ENCODE measurements at regions not wholly inside any gene's neighbourhood (a gene's known extent, or its start where the extent isn't known, plus 50 kb on each side); places are given as distances from the start of the nearest gene placed in this dataset.

DNA sequence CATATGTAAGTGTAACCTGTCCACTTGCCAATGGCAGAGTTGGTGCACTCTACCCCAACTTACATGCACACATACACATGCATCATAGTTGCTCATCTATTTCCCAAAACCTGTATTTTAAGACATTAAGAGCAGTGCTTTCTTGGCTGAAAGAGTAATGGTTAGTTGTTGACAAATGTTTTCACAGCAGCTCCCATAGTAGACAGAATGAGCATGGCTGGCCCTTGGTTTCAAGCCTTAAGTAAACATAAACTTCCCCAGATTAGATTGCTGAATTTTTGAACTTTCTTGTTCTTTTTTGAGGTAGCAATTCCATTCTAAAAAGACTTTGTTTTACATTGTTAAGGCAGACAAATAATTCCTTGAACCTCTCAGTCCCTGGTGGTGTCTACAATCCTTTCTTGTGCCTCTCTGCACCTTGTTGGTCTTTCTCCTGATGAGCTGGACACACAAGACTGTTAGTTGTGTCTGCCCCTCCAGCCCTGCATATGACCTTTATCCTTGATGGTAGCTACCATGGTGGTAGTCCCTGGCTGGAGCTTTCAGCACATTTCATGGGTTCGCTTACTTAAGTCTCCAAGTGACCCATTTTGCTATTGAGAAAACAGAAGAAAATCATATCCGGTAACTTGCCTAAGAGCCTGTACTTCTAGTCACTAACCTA is 580.1 kb upstream of the ID2 start:
- CTCF ChIA-PET (ENCODE audit: low intra/inter-chr PET ratio) = no interaction called here
- H3K27ac ChIP-seq (ENCODE audit: extremely low read depth, low read depth, low read length) = no peak overlapping the region
- H3K36me3 ChIP-seq (ENCODE audit: control insufficient read depth, insufficient read depth, low read length) = no peaks in the 10 kb centered on the region
- no TSS peak for BruUV-seq (replicated peaks)
- TF ChIP-seq ZNF766 (CRISPR knock-in tag; conservative IDR thresholded peaks at IDR 0.05) = no peak
- no peak for TF ChIP-seq ATF6 (CRISPR knock-in tag; IDR thresholded peaks at IDR 0.05)
- no peak for TF ChIP-seq CBX2 (IDR thresholded peaks at IDR 0.05; ENCODE audit: insufficient read depth, low read length, poor library complexity, severe bottlenecking)
- no peak for TF ChIP-seq CTBP1 (IDR thresholded peaks at IDR 0.05; ENCODE audit: borderline replicate concordance)
- no peak for TF ChIP-seq RBM15 (IDR thresholded peaks at IDR 0.05; ENCODE audit: insufficient read depth, low read length)
- TF ChIP-seq ZNF780A (CRISPR knock-in tag; IDR thresholded peaks at IDR 0.05) = no peak
- no peak for TF ChIP-seq ELF1 (tag; IDR thresholded peaks at IDR 0.05)
- TF ChIP-seq ZNF175 (CRISPR knock-in tag; IDR thresholded peaks at IDR 0.05; ENCODE audit: low read depth) = no peak
- TF ChIP-seq, protein P1, sequence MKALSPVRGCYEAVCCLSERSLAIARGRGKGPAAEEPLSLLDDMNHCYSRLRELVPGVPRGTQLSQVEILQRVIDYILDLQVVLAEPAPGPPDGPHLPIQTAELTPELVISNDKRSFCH (CRISPR knock-in tag; IDR thresholded peaks at IDR 0.05) = no peak
- TF ChIP-seq, protein P1 (tag; IDR thresholded peaks at IDR 0.05) = no peak
- WGBS (ENCODE audit: insufficient coverage, low coverage, missing lambda C conversion rate) = 0% methylated on average over 2 of the region's 2 CpGs
- intact Hi-C loops (cut with micrococcal nuclease) (no loop called here), in situ Hi-C loops (cut with MboI) (no loop called here)
- no peak overlapping the region for H3K9ac ChIP-seq (ENCODE audit: insufficient read depth in 1 of 2, low read depth in 2 of 2, low read length in 2 of 2)
- H2AFZ ChIP-seq (ENCODE audit: low read depth, low read length) = no peak overlapping the region
- H3K9me3 ChIP-seq (replicated peaks; ENCODE audit: control insufficient read depth, insufficient read depth, low read depth, low read length) = no peaks in the 10 kb centered on the region
- ATAC-seq (no peak), DNase-seq (ENCODE audit: extremely low read depth in 1 of 4, low spot score in 3 of 4) (no peak), FAIRE-seq (no peak)
- H3K79me2 ChIP-seq (ENCODE audit: control insufficient read depth, insufficient read depth, low read length) = no peaks in the 10 kb centered on the region
- no peaks in the 10 kb centered on the region for H4K20me1 ChIP-seq (replicated peaks; ENCODE audit: control insufficient read depth, insufficient read depth, low read length)
- POLR2A ChIA-PET = no interaction called here
- H3K9me1 ChIP-seq (ENCODE audit: control insufficient read depth, insufficient read depth, low read length) = no peaks in the 10 kb centered on the region
- peaks cover 0 to 2% of the 10 kb centered on the region in 2 experiments; a peak in 2 of 5 replicates for H3K27me3 ChIP-seq (ENCODE audit: control insufficient read depth in 2 of 2, insufficient read depth in 2 of 2, low read length in 2 of 2)
- no peaks in the 10 kb centered on the region for H3K4me1 ChIP-seq (replicated peaks in 1 of 2; ENCODE audit: control insufficient read depth in 2 of 2, insufficient read depth in 2 of 2, low read length in 2 of 2)
- H3K4me3 ChIP-seq = no peak overlapping the region
- no peak overlapping the region for H3K4me2 ChIP-seq (ENCODE audit: insufficient read depth, low read length)

All from K562 (cell line).